Skin of body (tissue), 1 donor: ENCODE measurements at regions not wholly inside any gene's neighbourhood (a gene's known extent, or its start where the extent isn't known, plus 50 kb on each side); places are given as distances from the start of the nearest gene placed in this dataset.
A peak's percentile ranks its signal among the peaks of the same experiment; 100 is the strongest.
"Not testable (repeated sequence)": the region's sequence is repeated elsewhere in the genome, so short reads cannot be mapped to it uniquely, and the experiment has no call there.

Experiments used
- DNase-seq: peaks from one replicate; lab custom pipeline; 2025; lab: John Stamatoyannopoulos, UW

GRCh38 chrX:55326985-55327384 is 62.3 kb upstream of the PAGE3 start:
- DNase-seq: peak; percentile 1

DNA sequence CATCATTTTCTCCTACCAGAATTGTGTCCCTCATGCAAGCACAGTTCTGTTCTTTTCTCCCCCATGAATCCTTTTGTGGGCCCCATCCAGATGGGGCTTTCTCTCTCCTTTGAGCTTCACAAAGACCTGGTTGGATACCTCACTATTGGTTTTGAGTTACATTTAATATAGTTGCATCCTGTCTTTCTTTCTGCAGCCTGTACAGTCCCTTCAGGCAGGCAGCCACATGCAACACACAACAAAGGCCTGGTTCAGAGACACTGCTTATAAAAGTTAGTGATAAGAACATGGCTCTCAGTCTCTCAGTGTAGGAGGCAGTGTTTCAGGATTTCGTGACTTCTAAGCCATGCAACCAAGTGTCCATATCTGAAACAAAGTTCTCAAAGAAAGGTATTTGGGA is 70.6 kb upstream of the PAGE3 start:
- DNase-seq: no peak

GRCh38 chrX:55336176-55336575 is 71.5 kb upstream of the PAGE3 start:
- no peak for DNase-seq

GRCh38 chrX:55340896-55341433 is 76.2 kb upstream of the PAGE3 start:
- DNase-seq: no peak

DNA sequence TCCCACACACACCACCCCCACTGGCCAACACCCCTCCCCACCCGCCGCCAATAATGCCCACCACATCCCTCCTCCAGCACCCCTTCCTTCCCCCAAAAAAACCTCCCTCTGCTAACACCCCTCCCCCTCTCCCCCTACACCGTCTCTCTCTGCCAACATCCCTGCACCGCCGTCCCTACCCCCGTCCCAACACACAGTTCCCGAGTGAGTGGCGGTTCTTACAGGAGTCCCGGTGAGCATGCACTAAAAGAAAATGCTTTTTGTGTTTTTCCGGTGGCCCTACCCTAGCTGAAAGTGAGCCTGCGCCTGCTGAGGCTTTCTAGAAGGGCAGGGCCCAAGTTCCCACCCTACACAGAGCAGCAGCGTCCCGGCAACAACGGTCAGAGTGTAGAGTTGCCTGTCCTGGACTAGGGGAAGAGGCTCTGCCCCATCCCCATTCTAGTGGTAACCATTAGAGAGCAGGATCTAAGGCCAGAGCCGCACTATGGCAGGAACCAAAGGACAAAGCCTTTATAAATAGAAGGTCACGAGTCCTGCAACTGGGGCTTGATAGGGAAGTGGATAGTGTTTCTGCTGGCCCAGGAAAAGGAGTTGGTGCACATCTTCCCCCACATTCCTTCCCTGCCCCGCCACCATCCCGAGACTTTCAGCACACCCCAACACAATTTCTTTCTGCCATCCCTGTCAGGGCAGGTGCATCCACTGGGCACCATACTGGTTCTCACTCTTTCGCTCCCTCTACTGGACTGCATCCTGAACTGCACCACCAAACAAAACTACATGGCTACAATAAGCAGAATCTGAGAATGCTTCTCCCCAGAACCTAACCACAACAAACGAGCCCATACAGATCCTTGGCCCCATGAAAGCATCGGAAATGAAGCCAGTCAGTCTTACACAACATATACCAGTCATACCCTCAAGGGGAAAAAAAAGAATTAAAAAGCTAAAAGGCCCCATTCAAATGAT is 78.1 kb upstream of the PAGE3 start:
- no peak for DNase-seq

- no peak for DNase-seq
Observed at GRCh38 chrX:55356609-55357008, 91.9 kb upstream of the PAGE3 start.

GRCh38 chrX:55357236-55357635 is 92.5 kb upstream of the PAGE3 start:
- no peak for DNase-seq

GRCh38 chrX:55379396-55379795 is 72.5 kb upstream of the MAGEH1 start:
- no peak for DNase-seq

DNA sequence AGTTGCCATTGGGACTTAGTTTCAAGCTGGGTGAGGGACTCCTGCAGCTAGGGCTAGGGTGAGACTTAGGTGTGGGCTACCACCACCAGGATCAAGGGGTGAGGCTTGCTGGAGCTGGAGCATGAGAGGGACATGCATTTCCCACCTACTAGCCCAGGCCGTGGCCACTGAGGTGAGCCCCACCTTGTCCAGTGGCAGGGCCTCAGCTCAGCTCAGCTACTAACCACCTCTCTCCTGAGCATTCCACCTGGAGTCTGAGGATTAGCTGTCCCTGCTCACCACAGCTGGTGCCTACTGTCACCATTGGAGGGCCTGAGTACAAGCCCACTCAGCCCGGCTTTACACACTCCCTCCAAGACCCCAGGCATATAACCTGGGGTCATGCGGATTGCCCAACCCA is 62.6 kb upstream of the MAGEH1 start:
- no peak for DNase-seq

DNA sequence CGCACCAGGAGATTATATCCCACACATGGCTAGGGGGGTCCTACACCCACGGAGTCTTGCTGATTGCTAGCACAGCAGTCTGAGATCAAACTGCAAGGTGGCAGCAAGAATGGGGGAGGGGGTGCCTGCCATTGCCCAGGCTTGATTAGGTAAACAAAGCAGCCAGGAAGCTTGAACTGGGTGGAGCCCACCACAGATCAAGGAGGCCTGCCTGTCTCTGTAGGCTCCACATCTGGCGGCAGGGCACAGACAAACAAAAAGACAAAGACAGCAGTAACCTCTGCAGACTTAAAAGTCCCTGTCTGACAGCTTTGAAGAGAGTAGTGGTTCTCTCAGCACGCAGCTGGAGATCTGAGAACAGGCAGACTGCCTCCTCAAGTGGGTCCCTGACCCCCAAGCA is 55.1 kb upstream of the MAGEH1 start:
- DNase-seq: not testable (repeated sequence)
